Activated CD4-positive, alpha-beta memory T cell treated with anti-CD3 and anti-CD28 coated beads, Interleukin-2, amount 10 ng/mL, durations not matched to agents 7 days and 5 days (primary cell): ENCODE measurements at regions not wholly inside any gene's neighbourhood (a gene's known extent, or its start where the extent isn't known, plus 50 kb on each side); places are given as distances from the start of the nearest gene placed in this dataset.
"Not testable (repeated sequence)": the region's sequence is repeated elsewhere in the genome, so short reads cannot be mapped to it uniquely, and the experiment has no call there.

ENCODE experiments used
- CTCF ChIA-PET: fragments of 350-600 bp; sonication (Branson Sonifier 250); formaldehyde crosslinking; loops from one replicate; lab custom pipeline; 2021; ENCODE audit warnings: antibody characterized with exemption, inconsistent platforms; lab: Charles Lee
- POLR2A ChIA-PET: fragments of 350-600 bp; sonication (Branson Sonifier 250); formaldehyde crosslinking; loops from one replicate; lab custom pipeline; 2021; ENCODE audit warnings: antibody characterized with exemption; lab: Charles Lee
- DNase-seq: peaks from one replicate; pipeline ENCODE4 v3.0.0-alpha.2; 2020
- H3K27ac Mint-ChIP-seq: one replicate; pipeline ENCODE4 v1.8.0; 2021; ENCODE audit warnings: mild to moderate bottlenecking, mixed read lengths
- H3K27me3 Mint-ChIP-seq: one replicate; pipeline ENCODE4 v1.8.0; 2021; ENCODE audit warnings: mixed read lengths
- H3K36me3 Mint-ChIP-seq: one replicate; pipeline ENCODE4 v1.8.0; 2021; ENCODE audit warnings: low read depth, mixed read lengths
- H3K4me1 Mint-ChIP-seq: one replicate; pipeline ENCODE4 v1.8.0; 2021; ENCODE audit warnings: mixed read lengths
- H3K4me3 Mint-ChIP-seq: one replicate; pipeline ENCODE4 v1.8.0; 2021; ENCODE audit warnings: mild to moderate bottlenecking, mixed read lengths
- H3K9me3 Mint-ChIP-seq: one replicate; pipeline ENCODE4 v1.8.0; 2021; ENCODE audit warnings: mixed read lengths

DNA sequence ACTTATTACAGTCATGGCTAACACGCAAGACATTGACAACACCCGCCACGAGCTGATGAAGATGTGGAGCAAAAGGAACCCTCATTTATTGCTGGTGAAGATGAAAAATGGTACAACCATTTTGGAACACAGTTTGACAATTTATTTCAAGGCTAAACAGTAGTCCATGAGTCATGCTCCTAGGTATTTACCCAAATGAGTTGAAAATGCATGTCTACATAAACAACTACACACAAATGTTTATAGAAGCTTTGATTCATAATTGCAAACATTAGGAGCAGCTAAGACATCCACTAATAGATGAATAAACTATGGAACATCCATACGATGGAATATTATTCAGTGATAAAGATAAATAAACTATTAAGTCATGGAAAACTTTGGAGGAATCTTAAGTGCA is 580.1 kb downstream of the RAPGEF2 start:
- DNase-seq, result no peak
- Mint-ChIP-seq H3K9me3 (peaks cover 3% of the 10 kb centered on the region), H3K27ac (no peak overlapping the region), H3K36me3 (no peaks in the 10 kb centered on the region), H3K27me3 (no peaks in the 10 kb centered on the region), H3K4me3 (no peak overlapping the region), H3K4me1 (no peaks in the 10 kb centered on the region)
- CTCF ChIA-PET, result no interaction called here
- POLR2A ChIA-PET, result no interaction called here

DNA sequence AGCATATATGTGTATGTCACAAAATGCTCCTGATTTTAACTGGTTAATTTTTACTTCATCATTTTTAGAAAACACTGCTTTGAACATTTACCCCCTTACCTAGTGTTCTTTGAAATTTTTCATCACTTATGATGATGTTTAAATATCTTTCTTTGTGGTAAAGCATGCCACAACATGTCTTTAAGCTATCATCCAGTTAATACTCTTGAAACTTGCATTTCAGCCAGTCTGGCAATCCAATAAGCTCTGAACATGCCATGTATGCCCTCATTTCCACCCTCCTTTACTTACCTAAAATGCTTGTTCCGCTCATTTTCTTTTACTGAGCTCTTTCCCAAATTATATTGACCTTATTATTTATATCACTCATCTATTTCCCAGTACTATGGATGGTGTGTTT is 581.2 kb downstream of the RAPGEF2 start:
- no peak for DNase-seq
- no peak overlapping the region for H3K4me3 Mint-ChIP-seq
- H3K9me3 Mint-ChIP-seq, result peaks cover 3% of the 10 kb centered on the region
- no peaks in the 10 kb centered on the region for H3K4me1 Mint-ChIP-seq
- H3K36me3 Mint-ChIP-seq, result no peaks in the 10 kb centered on the region
- ChIA-PET CTCF (no interaction called here), POLR2A (no interaction called here)
- H3K27me3 Mint-ChIP-seq, result no peaks in the 10 kb centered on the region
- no peak overlapping the region for H3K27ac Mint-ChIP-seq

GRCh38 chr4:159685340-159686092 is 582.6 kb downstream of the RAPGEF2 start:
- H3K27ac Mint-ChIP-seq, result no peak overlapping the region
- no peaks in the 10 kb centered on the region for H3K4me1 Mint-ChIP-seq
- DNase-seq, result no peak
- H3K9me3 Mint-ChIP-seq, result peaks cover 1% of the 10 kb centered on the region
- H3K4me3 Mint-ChIP-seq, result no peak overlapping the region
- ChIA-PET CTCF (no interaction called here), POLR2A (no interaction called here)
- H3K27me3 Mint-ChIP-seq, result no peaks in the 10 kb centered on the region
- H3K36me3 Mint-ChIP-seq, result no peaks in the 10 kb centered on the region

- no peaks in the 10 kb centered on the region for H3K36me3 Mint-ChIP-seq
- H3K4me3 Mint-ChIP-seq, result no peak overlapping the region
- no peaks in the 10 kb centered on the region for H3K4me1 Mint-ChIP-seq
- H3K27me3 Mint-ChIP-seq, result no peaks in the 10 kb centered on the region
- H3K27ac Mint-ChIP-seq, result no peak overlapping the region
- CTCF ChIA-PET, result no interaction called here
- DNase-seq, result no peak
- POLR2A ChIA-PET, result no interaction called here
- peaks cover 7% of the 10 kb centered on the region for H3K9me3 Mint-ChIP-seq
Measured at GRCh38 chr4:159689526-159689925, 586.6 kb downstream of the RAPGEF2 start.

DNA sequence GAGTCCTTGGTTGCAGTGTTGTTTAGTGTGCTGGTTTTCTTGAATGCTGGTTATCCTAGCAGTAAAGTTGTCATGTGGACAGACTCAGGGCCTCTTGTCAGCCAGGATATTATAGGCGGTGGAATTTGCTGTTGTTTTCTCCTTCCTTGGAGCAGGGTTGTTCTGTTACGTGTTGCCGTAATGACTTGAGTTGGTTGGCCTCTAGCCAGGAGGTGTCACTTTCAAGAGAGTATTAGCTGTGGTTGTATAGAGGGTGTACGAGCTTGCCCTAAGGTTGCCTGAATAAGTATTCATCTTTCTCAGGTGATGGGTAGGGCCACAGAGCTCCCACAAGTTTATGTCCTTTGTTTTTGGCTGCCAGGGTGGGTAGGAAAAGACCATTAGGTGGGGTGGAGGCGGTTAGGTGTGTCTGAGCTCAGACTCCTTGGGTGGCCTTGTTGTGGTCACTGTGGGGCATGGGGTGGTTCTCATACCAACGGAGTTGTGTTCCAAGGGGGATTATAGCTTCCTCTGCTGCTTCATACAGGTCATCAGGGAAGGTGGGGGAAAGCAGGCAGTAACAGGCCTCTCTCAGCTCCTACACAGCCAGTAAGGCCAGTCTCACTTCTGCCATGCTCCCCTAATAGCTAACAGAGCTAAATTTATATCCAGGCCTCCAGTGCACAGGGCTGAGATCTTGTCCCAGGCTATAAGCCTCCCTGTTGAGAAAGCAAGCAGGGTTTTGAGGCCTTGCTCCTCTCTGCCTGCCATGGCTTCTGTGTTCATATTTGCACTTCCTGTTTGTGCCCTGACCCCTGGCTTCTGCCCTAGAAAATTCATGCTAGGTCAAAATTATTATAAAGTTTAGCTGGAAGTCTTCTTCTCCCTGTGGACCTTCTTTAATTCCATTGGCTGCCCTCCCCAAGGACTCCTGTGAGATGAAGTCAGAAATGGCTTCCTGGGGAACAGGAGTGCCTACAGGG is 594.7 kb downstream of the RAPGEF2 start:
- H3K36me3 Mint-ChIP-seq, result no peaks in the 10 kb centered on the region
- POLR2A ChIA-PET, result no interaction called here
- DNase-seq, result no peak
- H3K27ac Mint-ChIP-seq, result no peak overlapping the region
- CTCF ChIA-PET, result no interaction called here
- H3K4me1 Mint-ChIP-seq, result no peaks in the 10 kb centered on the region
- H3K9me3 Mint-ChIP-seq, result peaks cover 2% of the 10 kb centered on the region
- H3K27me3 Mint-ChIP-seq, result no peaks in the 10 kb centered on the region
- no peak overlapping the region for H3K4me3 Mint-ChIP-seq

DNA sequence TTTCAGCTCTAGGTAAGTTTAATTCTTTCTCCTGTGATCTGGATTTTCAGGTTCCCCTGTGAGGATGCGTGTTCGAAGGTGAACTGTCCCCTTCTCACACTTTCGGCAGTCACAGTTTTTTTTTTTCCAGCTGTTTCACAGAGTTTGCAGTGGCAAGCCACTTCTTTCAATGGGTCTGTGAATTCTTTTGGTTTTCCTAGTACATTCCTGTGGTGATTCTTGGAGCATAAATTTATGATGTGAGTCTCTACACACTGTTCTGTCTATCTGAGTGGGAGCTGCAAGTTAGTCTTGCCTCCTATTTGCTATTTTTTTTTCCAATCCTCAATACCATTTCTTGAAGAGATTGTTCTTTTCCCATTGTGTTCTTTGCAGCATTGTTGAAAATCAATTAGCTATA is 595.5 kb downstream of the RAPGEF2 start:
- Mint-ChIP-seq H3K4me1 (no peaks in the 10 kb centered on the region), H3K9me3 (no peaks in the 10 kb centered on the region), H3K27ac (no peak overlapping the region), H3K36me3 (no peaks in the 10 kb centered on the region), H3K27me3 (no peaks in the 10 kb centered on the region), H3K4me3 (no peak overlapping the region)
- ChIA-PET POLR2A (no interaction called here), CTCF (no interaction called here)
- DNase-seq, result no peak

- no peaks in the 10 kb centered on the region for H3K4me1 Mint-ChIP-seq
- ChIA-PET CTCF (no interaction called here), POLR2A (no interaction called here)
- no peaks in the 10 kb centered on the region for H3K9me3 Mint-ChIP-seq
- H3K4me3 Mint-ChIP-seq, result no peak overlapping the region
- DNase-seq, result no peak
- no peaks in the 10 kb centered on the region for H3K36me3 Mint-ChIP-seq
- no peak overlapping the region for H3K27ac Mint-ChIP-seq
- H3K27me3 Mint-ChIP-seq, result no peaks in the 10 kb centered on the region
Measured at GRCh38 chr4:159702200-159702599, 599.3 kb downstream of the RAPGEF2 start.

GRCh38 chr4:159705334-159705733 is 602.5 kb downstream of the RAPGEF2 start:
- no peak overlapping the region for H3K27ac Mint-ChIP-seq
- H3K27me3 Mint-ChIP-seq, result no peaks in the 10 kb centered on the region
- ChIA-PET POLR2A (no interaction called here), CTCF (no interaction called here)
- no peaks in the 10 kb centered on the region for H3K4me1 Mint-ChIP-seq
- peaks cover 5% of the 10 kb centered on the region for H3K9me3 Mint-ChIP-seq
- DNase-seq, result no peak
- no peaks in the 10 kb centered on the region for H3K36me3 Mint-ChIP-seq
- H3K4me3 Mint-ChIP-seq, result no peak overlapping the region

DNA sequence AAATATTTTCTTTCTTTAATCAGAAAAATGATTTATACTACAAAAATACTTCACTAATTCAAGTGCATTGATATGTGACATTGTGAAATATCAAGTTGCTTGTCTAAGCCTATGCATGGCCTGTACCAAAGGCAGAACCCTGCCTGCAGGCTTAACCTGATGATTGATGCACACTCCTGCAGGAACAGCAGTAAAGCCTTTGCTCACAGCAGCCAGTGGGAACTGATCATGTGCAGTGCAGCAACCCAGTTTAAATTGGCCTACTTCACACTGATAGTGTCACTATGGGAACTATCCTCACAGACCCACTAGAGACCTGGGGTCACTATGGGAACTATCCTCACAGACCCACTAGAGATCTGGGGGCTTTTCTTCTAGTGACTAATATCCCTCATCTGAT is 603.8 kb downstream of the RAPGEF2 start:
- H3K9me3 Mint-ChIP-seq, result peaks cover 5% of the 10 kb centered on the region
- H3K27ac Mint-ChIP-seq, result no peak overlapping the region
- H3K4me3 Mint-ChIP-seq, result no peak overlapping the region
- CTCF ChIA-PET, result no interaction called here
- no peaks in the 10 kb centered on the region for H3K27me3 Mint-ChIP-seq
- POLR2A ChIA-PET, result no interaction called here
- no peaks in the 10 kb centered on the region for H3K4me1 Mint-ChIP-seq
- no peaks in the 10 kb centered on the region for H3K36me3 Mint-ChIP-seq
- DNase-seq, result no peak

DNA sequence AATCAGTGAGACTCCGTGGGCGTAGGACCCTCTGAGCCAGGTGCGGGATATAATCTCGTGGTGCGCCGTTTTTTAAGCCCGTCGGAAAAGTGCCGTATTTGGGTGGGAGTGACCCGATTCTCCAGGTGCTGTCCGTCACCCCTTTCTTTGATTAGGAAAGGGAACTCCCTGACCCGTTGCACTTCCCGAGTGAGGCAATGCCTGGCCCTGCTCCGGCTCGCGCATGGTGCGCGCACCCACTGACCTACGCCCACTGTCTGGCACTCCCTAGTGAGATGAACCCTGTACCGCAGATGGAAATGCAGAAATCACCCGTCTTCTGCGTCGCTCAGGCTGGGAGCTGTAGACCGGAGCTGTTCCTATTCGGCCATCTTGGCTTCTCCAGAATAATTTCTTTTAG is 612.3 kb downstream of the RAPGEF2 start:
- H3K36me3 Mint-ChIP-seq, H3K27me3 Mint-ChIP-seq, POLR2A ChIA-PET, DNase-seq, H3K4me3 Mint-ChIP-seq, H3K9me3 Mint-ChIP-seq, H3K27ac Mint-ChIP-seq, H3K4me1 Mint-ChIP-seq, CTCF ChIA-PET: not testable (repeated sequence)

GRCh38 chr4:159719531-159719930 is 616.7 kb downstream of the RAPGEF2 start:
- H3K4me3 Mint-ChIP-seq, result no peak overlapping the region
- H3K27ac Mint-ChIP-seq, result no peak overlapping the region
- no peaks in the 10 kb centered on the region for H3K36me3 Mint-ChIP-seq
- ChIA-PET POLR2A (no interaction called here), CTCF (no interaction called here)
- no peak for DNase-seq
- H3K27me3 Mint-ChIP-seq, result no peaks in the 10 kb centered on the region
- no peaks in the 10 kb centered on the region for H3K4me1 Mint-ChIP-seq
- peaks cover 8% of the 10 kb centered on the region for H3K9me3 Mint-ChIP-seq

DNA sequence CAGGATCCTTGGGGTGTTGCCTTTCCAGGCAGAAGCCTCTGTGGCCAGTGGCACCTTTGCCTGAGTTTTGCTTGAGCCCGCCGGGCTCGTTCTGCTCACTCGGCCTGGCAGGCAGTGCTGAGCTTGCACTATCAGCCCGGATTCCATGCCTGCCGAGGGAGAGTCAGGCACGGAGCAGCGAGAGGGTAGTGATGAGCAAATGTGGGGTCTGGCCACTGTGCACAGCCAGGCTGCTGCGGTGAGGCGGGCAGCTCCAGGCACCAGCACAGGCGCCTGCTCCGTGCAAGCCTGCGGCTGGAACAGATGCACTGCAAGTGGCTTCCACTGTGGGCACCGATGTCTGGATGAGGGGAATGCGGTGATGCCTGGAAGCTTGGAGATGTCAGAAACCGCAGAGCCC is 619.2 kb downstream of the RAPGEF2 start:
- ChIA-PET POLR2A (no interaction called here), CTCF (no interaction called here)
- Mint-ChIP-seq H3K27ac (no peak overlapping the region), H3K4me1 (no peaks in the 10 kb centered on the region), H3K9me3 (peaks cover 2% of the 10 kb centered on the region), H3K36me3 (no peaks in the 10 kb centered on the region), H3K27me3 (no peaks in the 10 kb centered on the region), H3K4me3 (no peak overlapping the region)
- no peak for DNase-seq

GRCh38 chr4:159722918-159723317 is 620.0 kb downstream of the RAPGEF2 start:
- no peaks in the 10 kb centered on the region for H3K4me1 Mint-ChIP-seq
- no peak for DNase-seq
- H3K27ac Mint-ChIP-seq, result no peak overlapping the region
- H3K27me3 Mint-ChIP-seq, result no peaks in the 10 kb centered on the region
- no peaks in the 10 kb centered on the region for H3K36me3 Mint-ChIP-seq
- ChIA-PET POLR2A (no interaction called here), CTCF (no interaction called here)
- peaks cover 2% of the 10 kb centered on the region for H3K9me3 Mint-ChIP-seq
- no peak overlapping the region for H3K4me3 Mint-ChIP-seq
